ENCODE measurements at regions not wholly inside any gene's neighbourhood (a gene's known extent, or its start where the extent isn't known, plus 50 kb on each side); places are given as distances from the start of the nearest gene placed in this dataset.

DNA sequence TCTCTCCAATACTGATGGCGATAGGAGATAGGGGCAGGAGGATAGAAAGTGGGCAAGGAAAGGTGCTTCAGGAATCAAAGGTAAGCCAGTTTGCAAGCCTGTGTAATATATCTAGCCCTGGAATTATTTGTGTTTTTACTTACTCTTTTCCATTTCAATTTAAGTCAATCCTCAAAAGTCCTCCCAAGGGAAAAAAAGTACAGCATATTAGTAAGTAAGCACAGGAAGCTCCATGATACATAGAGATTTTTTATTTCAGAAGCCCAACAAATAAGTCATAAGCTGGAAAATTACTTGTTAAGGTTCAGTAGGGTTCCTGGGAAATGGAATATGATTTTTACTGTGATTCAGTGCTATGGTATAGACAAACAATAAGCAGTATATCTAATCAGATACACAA is 337.7 kb upstream of the DUSP10 start:
- TF ChIP-seq TAF1 (IDR thresholded peaks at IDR 0.05; ENCODE audit: low read depth): no peak
- TF ChIP-seq MXI1 (conservative IDR thresholded peaks at IDR 0.05; ENCODE audit: poor library complexity, severe bottlenecking): no peak
- no peak for TF ChIP-seq SMC3 (conservative IDR thresholded peaks at IDR 0.05; ENCODE audit: poor library complexity)
- no peak overlapping the region for H3K4me3 ChIP-seq (ENCODE audit: low read length)
- no peaks in the 10 kb centered on the region for H3K9me3 ChIP-seq (ENCODE audit: low read length)
- H2AFZ ChIP-seq (ENCODE audit: low read depth, low read length): no peak overlapping the region
- no peaks in the 10 kb centered on the region for H3K36me3 ChIP-seq (ENCODE audit: insufficient read depth, low read length)
- no peak overlapping the region for H3K27ac ChIP-seq (ENCODE audit: low read length)
- no peaks in the 10 kb centered on the region for H4K20me1 ChIP-seq (ENCODE audit: insufficient read depth)
- H3K4me2 ChIP-seq (ENCODE audit: low read length): no peak overlapping the region
- no peaks in the 10 kb centered on the region for H3F3A ChIP-seq (ENCODE audit: insufficient read depth, low read length, poor library complexity, severe bottlenecking)
- H3K9me2 ChIP-seq (ENCODE audit: insufficient read depth, low read length): no peaks in the 10 kb centered on the region
- no peaks in the 10 kb centered on the region for H3K27me3 ChIP-seq (ENCODE audit: insufficient read depth, low read depth, low read length)
- H3K79me2 ChIP-seq (replicated peaks; ENCODE audit: insufficient read depth, low read length): no peaks in the 10 kb centered on the region
- H3K9ac ChIP-seq (ENCODE audit: low read length): no peak overlapping the region

GRCh38 chr1:222077206-222077605 is 335.3 kb upstream of the DUSP10 start:
- Histone ChIP-seq H4K20me1 (ENCODE audit: insufficient read depth) (no peaks in the 10 kb centered on the region), H3K9ac (ENCODE audit: low read length) (no peak overlapping the region), H3K27me3 (ENCODE audit: insufficient read depth, low read depth, low read length) (no peaks in the 10 kb centered on the region), H3K9me2 (ENCODE audit: insufficient read depth, low read length) (no peaks in the 10 kb centered on the region), H3K4me3 (ENCODE audit: low read length) (no peak overlapping the region), H3K4me2 (ENCODE audit: low read length) (no peak overlapping the region), H3K27ac (ENCODE audit: low read length) (no peak overlapping the region), H3K9me3 (ENCODE audit: low read length) (no peaks in the 10 kb centered on the region), H3K79me2 (replicated peaks; ENCODE audit: insufficient read depth, low read length) (no peaks in the 10 kb centered on the region), H3F3A (ENCODE audit: insufficient read depth, low read length, poor library complexity, severe bottlenecking) (no peaks in the 10 kb centered on the region), H3K36me3 (ENCODE audit: insufficient read depth, low read length) (no peaks in the 10 kb centered on the region), H2AFZ (ENCODE audit: low read depth, low read length) (no peak overlapping the region)
- TF ChIP-seq, protein P1, sequence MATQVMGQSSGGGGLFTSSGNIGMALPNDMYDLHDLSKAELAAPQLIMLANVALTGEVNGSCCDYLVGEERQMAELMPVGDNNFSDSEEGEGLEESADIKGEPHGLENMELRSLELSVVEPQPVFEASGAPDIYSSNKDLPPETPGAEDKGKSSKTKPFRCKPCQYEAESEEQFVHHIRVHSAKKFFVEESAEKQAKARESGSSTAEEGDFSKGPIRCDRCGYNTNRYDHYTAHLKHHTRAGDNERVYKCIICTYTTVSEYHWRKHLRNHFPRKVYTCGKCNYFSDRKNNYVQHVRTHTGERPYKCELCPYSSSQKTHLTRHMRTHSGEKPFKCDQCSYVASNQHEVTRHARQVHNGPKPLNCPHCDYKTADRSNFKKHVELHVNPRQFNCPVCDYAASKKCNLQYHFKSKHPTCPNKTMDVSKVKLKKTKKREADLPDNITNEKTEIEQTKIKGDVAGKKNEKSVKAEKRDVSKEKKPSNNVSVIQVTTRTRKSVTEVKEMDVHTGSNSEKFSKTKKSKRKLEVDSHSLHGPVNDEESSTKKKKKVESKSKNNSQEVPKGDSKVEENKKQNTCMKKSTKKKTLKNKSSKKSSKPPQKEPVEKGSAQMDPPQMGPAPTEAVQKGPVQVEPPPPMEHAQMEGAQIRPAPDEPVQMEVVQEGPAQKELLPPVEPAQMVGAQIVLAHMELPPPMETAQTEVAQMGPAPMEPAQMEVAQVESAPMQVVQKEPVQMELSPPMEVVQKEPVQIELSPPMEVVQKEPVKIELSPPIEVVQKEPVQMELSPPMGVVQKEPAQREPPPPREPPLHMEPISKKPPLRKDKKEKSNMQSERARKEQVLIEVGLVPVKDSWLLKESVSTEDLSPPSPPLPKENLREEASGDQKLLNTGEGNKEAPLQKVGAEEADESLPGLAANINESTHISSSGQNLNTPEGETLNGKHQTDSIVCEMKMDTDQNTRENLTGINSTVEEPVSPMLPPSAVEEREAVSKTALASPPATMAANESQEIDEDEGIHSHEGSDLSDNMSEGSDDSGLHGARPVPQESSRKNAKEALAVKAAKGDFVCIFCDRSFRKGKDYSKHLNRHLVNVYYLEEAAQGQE (IDR thresholded peaks at IDR 0.05; ENCODE audit: borderline replicate concordance): no peak
- TF ChIP-seq RAD21 (conservative IDR thresholded peaks at IDR 0.05) (no peak), TAF1 (IDR thresholded peaks at IDR 0.05; ENCODE audit: low read depth) (no peak), MXI1 (conservative IDR thresholded peaks at IDR 0.05; ENCODE audit: poor library complexity, severe bottlenecking) (no peak), SMC3 (conservative IDR thresholded peaks at IDR 0.05; ENCODE audit: poor library complexity) (no peak), POLR2AphosphoS5 (IDR thresholded peaks at IDR 0.05) (no peak), EP300 (conservative IDR thresholded peaks at IDR 0.05; ENCODE audit: poor library complexity, severe bottlenecking) (no peak), EZH2 (IDR thresholded peaks at IDR 0.05; ENCODE audit: borderline replicate concordance, insufficient read depth, low read length, poor library complexity, severe bottlenecking) (no peak)
- TF ChIP-seq, protein P2, sequence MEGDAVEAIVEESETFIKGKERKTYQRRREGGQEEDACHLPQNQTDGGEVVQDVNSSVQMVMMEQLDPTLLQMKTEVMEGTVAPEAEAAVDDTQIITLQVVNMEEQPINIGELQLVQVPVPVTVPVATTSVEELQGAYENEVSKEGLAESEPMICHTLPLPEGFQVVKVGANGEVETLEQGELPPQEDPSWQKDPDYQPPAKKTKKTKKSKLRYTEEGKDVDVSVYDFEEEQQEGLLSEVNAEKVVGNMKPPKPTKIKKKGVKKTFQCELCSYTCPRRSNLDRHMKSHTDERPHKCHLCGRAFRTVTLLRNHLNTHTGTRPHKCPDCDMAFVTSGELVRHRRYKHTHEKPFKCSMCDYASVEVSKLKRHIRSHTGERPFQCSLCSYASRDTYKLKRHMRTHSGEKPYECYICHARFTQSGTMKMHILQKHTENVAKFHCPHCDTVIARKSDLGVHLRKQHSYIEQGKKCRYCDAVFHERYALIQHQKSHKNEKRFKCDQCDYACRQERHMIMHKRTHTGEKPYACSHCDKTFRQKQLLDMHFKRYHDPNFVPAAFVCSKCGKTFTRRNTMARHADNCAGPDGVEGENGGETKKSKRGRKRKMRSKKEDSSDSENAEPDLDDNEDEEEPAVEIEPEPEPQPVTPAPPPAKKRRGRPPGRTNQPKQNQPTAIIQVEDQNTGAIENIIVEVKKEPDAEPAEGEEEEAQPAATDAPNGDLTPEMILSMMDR (IDR thresholded peaks at IDR 0.05; ENCODE audit: poor library complexity, severe bottlenecking): no peak

GRCh38 chr1:222074317-222074716 is 332.4 kb upstream of the DUSP10 start:
- Histone ChIP-seq H4K20me1 (ENCODE audit: insufficient read depth) (no peaks in the 10 kb centered on the region), H3K4me3 (ENCODE audit: low read length) (no peak overlapping the region), H3K4me2 (ENCODE audit: low read length) (no peak overlapping the region), H3K36me3 (ENCODE audit: insufficient read depth, low read length) (no peaks in the 10 kb centered on the region), H3K27ac (ENCODE audit: low read length) (no peak overlapping the region), H3K79me2 (replicated peaks; ENCODE audit: insufficient read depth, low read length) (no peaks in the 10 kb centered on the region), H3K9me3 (ENCODE audit: low read length) (no peaks in the 10 kb centered on the region), H3F3A (ENCODE audit: insufficient read depth, low read length, poor library complexity, severe bottlenecking) (no peaks in the 10 kb centered on the region), H3K9ac (ENCODE audit: low read length) (no peak overlapping the region), H2AFZ (ENCODE audit: low read depth, low read length) (no peak overlapping the region), H3K27me3 (ENCODE audit: insufficient read depth, low read depth, low read length) (no peaks in the 10 kb centered on the region), H3K9me2 (ENCODE audit: insufficient read depth, low read length) (no peaks in the 10 kb centered on the region)
- TF ChIP-seq SMC3 (conservative IDR thresholded peaks at IDR 0.05; ENCODE audit: poor library complexity) (no peak), EP300 (conservative IDR thresholded peaks at IDR 0.05; ENCODE audit: poor library complexity, severe bottlenecking) (no peak), MXI1 (conservative IDR thresholded peaks at IDR 0.05; ENCODE audit: poor library complexity, severe bottlenecking) (no peak), POLR2AphosphoS5 (IDR thresholded peaks at IDR 0.05) (no peak), TAF1 (IDR thresholded peaks at IDR 0.05; ENCODE audit: low read depth) (no peak), RAD21 (conservative IDR thresholded peaks at IDR 0.05) (no peak), EZH2 (IDR thresholded peaks at IDR 0.05; ENCODE audit: borderline replicate concordance, insufficient read depth, low read length, poor library complexity, severe bottlenecking) (no peak)
- TF ChIP-seq, protein P1 (IDR thresholded peaks at IDR 0.05; ENCODE audit: borderline replicate concordance): no peak
- TF ChIP-seq, protein P2 (IDR thresholded peaks at IDR 0.05; ENCODE audit: poor library complexity, severe bottlenecking): no peak

Measured in neural cell (in vitro differentiated cells).